Astrocyte of the cerebellum (primary cell): ENCODE measurements at regions not wholly inside any gene's neighbourhood (a gene's known extent, or its start where the extent isn't known, plus 50 kb on each side); places are given as distances from the start of the nearest gene placed in this dataset.

Experiments
- DNase-seq: peaks from one replicate; pipeline ENCODE4 v3.0.0-alpha.2; 2011; ENCODE audit warnings: low read depth
- H3K4me3 ChIP-seq: 2 replicates; pipeline ENCODE4 v1.5.1; 2011; ENCODE audit warnings: mild to moderate bottlenecking, low read depth, low read length, moderate library complexity
- in situ Hi-C: cut with HindIII; loops from 2 replicates; pipeline ENCODE4 v1.10.0; 2017; ENCODE audit warnings: low sequenced_read_pairs
- TF ChIP-seq, protein P1 (sequence below): IDR thresholded peaks from 2 replicates; pipeline ENCODE4 v1.5.1; 2012; ENCODE audit warnings: low read length, low read depth, moderate library complexity, mild to moderate bottlenecking; ENCODE audit errors: missing control alignments

GRCh38 chr3:176870451-176870850, 326.8 kb downstream of the TBL1XR1 start:
- in situ Hi-C loops, result no loop called here
- no peak overlapping the region for H3K4me3 ChIP-seq
- DNase-seq, result no peak
- TF ChIP-seq, protein P1, sequence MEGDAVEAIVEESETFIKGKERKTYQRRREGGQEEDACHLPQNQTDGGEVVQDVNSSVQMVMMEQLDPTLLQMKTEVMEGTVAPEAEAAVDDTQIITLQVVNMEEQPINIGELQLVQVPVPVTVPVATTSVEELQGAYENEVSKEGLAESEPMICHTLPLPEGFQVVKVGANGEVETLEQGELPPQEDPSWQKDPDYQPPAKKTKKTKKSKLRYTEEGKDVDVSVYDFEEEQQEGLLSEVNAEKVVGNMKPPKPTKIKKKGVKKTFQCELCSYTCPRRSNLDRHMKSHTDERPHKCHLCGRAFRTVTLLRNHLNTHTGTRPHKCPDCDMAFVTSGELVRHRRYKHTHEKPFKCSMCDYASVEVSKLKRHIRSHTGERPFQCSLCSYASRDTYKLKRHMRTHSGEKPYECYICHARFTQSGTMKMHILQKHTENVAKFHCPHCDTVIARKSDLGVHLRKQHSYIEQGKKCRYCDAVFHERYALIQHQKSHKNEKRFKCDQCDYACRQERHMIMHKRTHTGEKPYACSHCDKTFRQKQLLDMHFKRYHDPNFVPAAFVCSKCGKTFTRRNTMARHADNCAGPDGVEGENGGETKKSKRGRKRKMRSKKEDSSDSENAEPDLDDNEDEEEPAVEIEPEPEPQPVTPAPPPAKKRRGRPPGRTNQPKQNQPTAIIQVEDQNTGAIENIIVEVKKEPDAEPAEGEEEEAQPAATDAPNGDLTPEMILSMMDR, result no peak

DNA sequence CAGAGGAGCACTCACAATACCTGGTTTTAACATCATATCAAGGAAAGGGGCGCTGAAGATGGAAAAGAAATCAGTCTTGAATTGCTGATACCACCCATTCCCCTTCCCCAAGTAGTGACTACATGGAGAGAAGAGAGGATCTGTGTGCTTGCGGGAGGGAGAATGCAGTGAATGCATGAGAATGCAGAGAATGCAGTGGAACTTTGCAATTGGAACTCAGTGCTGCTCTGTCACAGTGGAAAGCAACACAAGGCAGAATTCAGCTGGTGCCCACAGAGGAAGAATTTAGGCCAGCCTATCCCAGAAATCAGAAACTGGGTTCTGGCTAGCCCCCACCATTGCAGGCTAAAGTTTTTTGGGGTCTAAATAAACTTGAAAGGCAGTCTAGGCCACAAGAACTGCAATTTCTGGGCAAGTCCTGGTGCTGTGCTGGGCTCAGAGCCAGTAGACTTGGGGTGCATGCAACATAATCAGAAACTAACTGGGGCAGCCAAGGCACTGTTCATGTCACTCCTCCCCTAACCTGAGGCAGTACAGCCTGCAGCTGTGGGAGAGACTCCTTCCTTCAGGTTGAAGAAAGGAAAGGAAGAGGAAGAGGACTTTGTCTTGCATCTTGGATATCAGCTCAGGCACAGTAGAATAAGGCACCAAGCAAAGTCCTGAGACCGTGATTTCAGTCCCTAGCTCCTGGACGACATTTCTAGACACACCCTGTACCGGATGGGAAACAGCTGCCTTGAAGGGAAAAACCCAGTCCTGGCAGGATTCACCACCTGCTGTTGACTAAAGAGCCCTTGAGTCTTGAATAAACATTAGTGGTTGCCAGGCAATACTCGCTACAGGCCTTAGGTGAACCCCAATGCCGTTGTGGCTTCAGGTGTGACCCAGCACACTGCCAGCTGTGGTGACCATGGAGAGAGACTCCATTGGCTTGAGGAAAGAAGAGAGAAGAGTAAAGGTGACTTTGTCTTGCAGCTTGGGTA, 329.3 kb downstream of the TBL1XR1 start:
- no peak overlapping the region for H3K4me3 ChIP-seq
- TF ChIP-seq, protein P1, result no peak
- in situ Hi-C loops, result no loop called here
- no peak for DNase-seq

GRCh38 chr3:176861137-176861536, 336.1 kb downstream of the TBL1XR1 start:
- in situ Hi-C loops, result no loop called here
- no peak for DNase-seq
- TF ChIP-seq, protein P1, result no peak
- no peak overlapping the region for H3K4me3 ChIP-seq

- in situ Hi-C loops, result no loop called here
- TF ChIP-seq, protein P1, result no peak
- DNase-seq, result no peak
- no peak overlapping the region for H3K4me3 ChIP-seq
Measured at GRCh38 chr3:176856721-176857120, 340.6 kb downstream of the TBL1XR1 start.

DNA sequence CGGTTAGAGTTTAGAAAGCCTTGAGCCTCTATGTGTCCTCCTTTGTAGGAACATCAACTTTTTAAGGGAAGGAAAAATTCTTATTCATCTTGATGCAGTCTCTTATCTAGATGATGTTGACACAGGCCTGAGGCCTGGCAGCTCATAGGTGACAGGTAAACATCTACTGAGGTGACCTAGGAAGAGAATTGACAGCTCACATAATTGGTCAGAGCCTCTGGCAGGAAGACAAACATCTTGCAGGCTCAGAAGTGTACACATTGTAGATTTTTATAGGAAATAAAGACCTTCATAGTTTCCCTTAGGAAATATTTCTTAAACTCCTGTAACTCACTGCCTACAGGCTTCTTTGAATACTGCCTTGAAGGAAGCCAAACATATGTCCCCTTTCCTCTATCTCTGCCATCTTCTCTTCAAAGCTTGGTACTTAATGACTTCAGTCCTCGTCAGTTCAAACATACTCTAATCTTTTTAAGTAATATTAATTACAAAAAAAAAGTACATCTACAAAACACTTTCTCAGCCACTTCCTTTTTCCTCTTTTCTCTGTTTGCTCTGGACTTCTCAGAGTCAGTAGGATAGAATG, 341.3 kb downstream of the TBL1XR1 start:
- TF ChIP-seq, protein P1, result no peak
- no peak for DNase-seq
- H3K4me3 ChIP-seq, result no peak overlapping the region
- in situ Hi-C loops, result no loop called here

- TF ChIP-seq, protein P1, result no peak
- H3K4me3 ChIP-seq, result no peak overlapping the region
- in situ Hi-C loops, result no loop called here
- no peak for DNase-seq
Measured at GRCh38 chr3:176855213-176855612, 342.1 kb downstream of the TBL1XR1 start.
